Lower leg skin (tissue), 4 donors: ENCODE measurements at regions not wholly inside any gene's neighbourhood (a gene's known extent, or its start where the extent isn't known, plus 50 kb on each side); places are given as distances from the start of the nearest gene placed in this dataset.

Source experiments
- DNase-seq, 2 donors: peaks; one replicate each; pipeline ENCODE4 v3.0.0-alpha.2; 2019; ENCODE audit warnings: low spot score in 2 of 2
- H3K4me3 ChIP-seq: fragments of 200-600 bp; sonication (generic); 2 replicates; pipeline ENCODE4 v1.5.1; 2017; ENCODE audit warnings: mild to moderate bottlenecking, low read depth; ENCODE audit not compliant: poor library complexity, severe bottlenecking
- CTCF ChIP-seq, 3 donors: fragments of 450-650 bp; IDR thresholded peaks; one replicate each; pipeline ENCODE4 v1.5.1; 2016; ENCODE audit warnings: antibody characterized with exemption in 3 of 3, mild to moderate bottlenecking in 3 of 3, moderate library complexity in 2 of 3
- POLR2A ChIP-seq, 2 donors: fragments of 450-650 bp; IDR thresholded peaks; one replicate each; pipeline ENCODE4 v1.6.1; 2016 to 2017; ENCODE audit warnings: antibody characterized with exemption in 2 of 2, mild to moderate bottlenecking in 1 of 2, moderate library complexity in 1 of 2
- WGBS, 2 donors: methylation state at CpG; one replicate each; pipeline ENCODE4 v1.1.5; 2018; 5-methylcytosine and 5-hydroxymethylcytosine counted together
- intact Hi-C: fragments of 100-400 bp; cut with DNase I; formaldehyde crosslinking; loops from one replicate; pipeline ENCODE4 v1.15.0; 2023; ENCODE audit warnings: low total_unique reads

DNA sequence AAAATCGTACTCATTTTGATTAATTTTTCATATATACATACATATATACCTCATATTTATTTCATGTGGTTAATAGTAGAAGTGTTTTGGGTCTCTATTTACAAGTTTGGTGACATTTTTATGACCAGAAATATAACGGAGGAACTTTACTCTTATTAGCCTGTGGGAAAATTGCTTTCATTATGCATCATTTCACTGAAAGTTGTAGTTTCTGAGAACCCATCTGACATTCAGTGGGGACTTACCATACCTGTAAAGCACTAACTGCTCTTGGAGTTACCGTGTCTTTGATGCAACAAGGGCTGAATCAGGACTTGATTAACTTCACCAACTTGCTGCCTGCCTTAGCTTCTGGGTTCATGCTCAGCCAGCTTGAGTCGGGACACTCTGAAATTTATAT lies 49.9 kb upstream of the ITPKB start:
- TF ChIP-seq POLR2A (IDR thresholded peaks at IDR 0.05) (no peak), CTCF (IDR thresholded peaks at IDR 0.05) (no peak)

More for the DNA sequence above, 49.9 kb upstream of the ITPKB start:
- no peak overlapping the region for H3K4me3 ChIP-seq
- 70 to 71% methylated on average over 4 of the region's 4 CpGs for WGBS, 2 donors
- no peak for DNase-seq
- intact Hi-C loops: no loop called here
